NCI-H2196 (cell line): ENCODE measurements at regions not wholly inside any gene's neighbourhood (a gene's known extent, or its start where the extent isn't known, plus 50 kb on each side); places are given as distances from the start of the nearest gene placed in this dataset.
"Not testable (repeated sequence)": the region's sequence is repeated elsewhere in the genome, so short reads cannot be mapped to it uniquely, and the experiment has no call there.

Source experiments
- DNase-seq: peaks from one replicate; lab custom pipeline; 2025; ENCODE audit not compliant: unreplicated experiment; lab: John Stamatoyannopoulos, UW

- no peak for DNase-seq
Measured at GRCh38 chr4:13981499-13981898, 354.0 kb upstream of the BOD1L1 start.

- DNase-seq = no peak
Measured at GRCh38 chr4:13982010-13982409, 354.5 kb upstream of the BOD1L1 start.

- no peak for DNase-seq
Measured at GRCh38 chr4:13983189-13983790, 355.8 kb upstream of the BOD1L1 start.

- no peak for DNase-seq
Measured at GRCh38 chr4:13984991-13985800, 357.7 kb upstream of the BOD1L1 start.

GRCh38 chr4:13985837-13986236, 358.3 kb upstream of the BOD1L1 start:
- no peak for DNase-seq

- no peak for DNase-seq
Measured at GRCh38 chr4:13986548-13986947, 359.0 kb upstream of the BOD1L1 start.

GRCh38 chr4:13988353-13989305, 361.1 kb upstream of the BOD1L1 start:
- DNase-seq = no peak

GRCh38 chr4:13989501-13989900, 362.0 kb upstream of the BOD1L1 start:
- DNase-seq = no peak

- DNase-seq = no peak
Measured at GRCh38 chr4:13990596-13991589, 363.4 kb upstream of the BOD1L1 start.

GRCh38 chr4:13992041-13992440, 364.5 kb upstream of the BOD1L1 start:
- no peak for DNase-seq

GRCh38 chr4:13992975-13993520, 365.5 kb upstream of the BOD1L1 start:
- no peak for DNase-seq

- no peak for DNase-seq
Measured at GRCh38 chr4:13994016-13994415, 366.5 kb upstream of the BOD1L1 start.

GRCh38 chr4:13998850-13999445, 371.4 kb upstream of the BOD1L1 start:
- no peak for DNase-seq

GRCh38 chr4:14000091-14000814, 372.7 kb upstream of the BOD1L1 start:
- no peak for DNase-seq

- DNase-seq = not testable (repeated sequence)
Measured at GRCh38 chr4:14002331-14002730, 374.8 kb upstream of the BOD1L1 start.

GRCh38 chr4:14008494-14008893, 381.0 kb upstream of the BOD1L1 start:
- DNase-seq = no peak

GRCh38 chr4:14018191-14018853, 390.8 kb upstream of the BOD1L1 start:
- no peak for DNase-seq

GRCh38 chr4:14022456-14022855, 394.9 kb upstream of the BOD1L1 start:
- DNase-seq = no peak
